ENCODE measurements at regions not wholly inside any gene's neighbourhood (a gene's known extent, or its start where the extent isn't known, plus 50 kb on each side); places are given as distances from the start of the nearest gene placed in this dataset.

GRCh38 chr3:30113906-30114305 lies 492.5 kb upstream of the TGFBR2 start:
- no peaks in the 10 kb centered on the region for H3K36me3 Mint-ChIP-seq (ENCODE audit: low read depth)
- peaks cover 6% of the 10 kb centered on the region for H3K4me1 Mint-ChIP-seq
- no peak for DNase-seq (ENCODE audit: low read depth, low spot score)
- no peaks in the 10 kb centered on the region for H3K27me3 Mint-ChIP-seq (ENCODE audit: low read depth)
- no peak for TF ChIP-seq CTCF (conservative IDR thresholded peaks at IDR 0.05)
- no peaks in the 10 kb centered on the region for H3K9me3 Mint-ChIP-seq
- H3K4me3 Mint-ChIP-seq = no peak overlapping the region
- no peak overlapping the region for H3K27ac Mint-ChIP-seq (ENCODE audit: unreplicated experiment)

- DNase-seq (ENCODE audit: low read depth, low spot score) = no peak
- no peak overlapping the region for H3K27ac Mint-ChIP-seq (ENCODE audit: unreplicated experiment)
- H3K27me3 Mint-ChIP-seq (ENCODE audit: low read depth) = no peaks in the 10 kb centered on the region
Observed at GRCh38 chr3:30114918-30115317, 491.5 kb upstream of the TGFBR2 start.

GRCh38 chr3:30122359-30122758 lies 484.0 kb upstream of the TGFBR2 start:
- no peak for DNase-seq (ENCODE audit: low read depth, low spot score)
- H3K4me3 Mint-ChIP-seq = no peak overlapping the region
- TF ChIP-seq CTCF (conservative IDR thresholded peaks at IDR 0.05) = no peak
- H3K9me3 Mint-ChIP-seq = peaks cover 10% of the 10 kb centered on the region
- peaks cover 7% of the 10 kb centered on the region for H3K4me1 Mint-ChIP-seq
- no peaks in the 10 kb centered on the region for H3K27me3 Mint-ChIP-seq (ENCODE audit: low read depth)
- peaks cover under 1% of the 10 kb centered on the region for H3K36me3 Mint-ChIP-seq (ENCODE audit: low read depth)
- H3K27ac Mint-ChIP-seq (ENCODE audit: unreplicated experiment) = no peak overlapping the region

More at GRCh38 chr3:30114918-30115317, 491.5 kb upstream of the TGFBR2 start:
- Mint-ChIP-seq H3K4me1 (peaks cover 6% of the 10 kb centered on the region), H3K9me3 (no peaks in the 10 kb centered on the region), H3K4me3 (no peak overlapping the region), H3K36me3 (ENCODE audit: low read depth) (no peaks in the 10 kb centered on the region)
- no peak for TF ChIP-seq CTCF (conservative IDR thresholded peaks at IDR 0.05)

DNA sequence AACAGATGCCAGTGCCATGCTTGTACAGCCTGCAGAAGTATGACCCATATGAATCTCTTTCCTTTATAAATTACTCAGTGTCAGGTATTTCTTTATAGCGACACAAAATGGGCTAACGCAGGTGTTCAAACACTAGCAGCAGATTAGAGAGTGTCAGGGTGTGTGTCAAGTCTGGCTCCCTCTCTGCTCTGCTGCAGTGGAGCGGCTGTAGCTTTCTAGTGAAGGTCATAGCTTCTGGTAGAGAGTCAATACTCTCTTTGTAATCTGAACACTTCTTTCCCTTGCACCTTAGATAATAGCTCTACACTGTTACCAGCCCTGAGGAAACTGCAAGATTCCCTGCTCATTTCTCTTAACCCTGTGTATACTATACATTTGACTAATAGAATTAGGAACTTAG lies 483.2 kb upstream of the TGFBR2 start:
- peaks cover 13% of the 10 kb centered on the region for H3K9me3 Mint-ChIP-seq
- H3K27ac Mint-ChIP-seq (ENCODE audit: unreplicated experiment) = no peak overlapping the region
- DNase-seq (ENCODE audit: low read depth, low spot score) = no peak
- H3K4me1 Mint-ChIP-seq = peaks cover 7% of the 10 kb centered on the region
- no peak overlapping the region for H3K4me3 Mint-ChIP-seq
- H3K27me3 Mint-ChIP-seq (ENCODE audit: low read depth) = no peaks in the 10 kb centered on the region
- H3K36me3 Mint-ChIP-seq (ENCODE audit: low read depth) = peaks cover 3% of the 10 kb centered on the region
- no peak for TF ChIP-seq CTCF (conservative IDR thresholded peaks at IDR 0.05)

DNA sequence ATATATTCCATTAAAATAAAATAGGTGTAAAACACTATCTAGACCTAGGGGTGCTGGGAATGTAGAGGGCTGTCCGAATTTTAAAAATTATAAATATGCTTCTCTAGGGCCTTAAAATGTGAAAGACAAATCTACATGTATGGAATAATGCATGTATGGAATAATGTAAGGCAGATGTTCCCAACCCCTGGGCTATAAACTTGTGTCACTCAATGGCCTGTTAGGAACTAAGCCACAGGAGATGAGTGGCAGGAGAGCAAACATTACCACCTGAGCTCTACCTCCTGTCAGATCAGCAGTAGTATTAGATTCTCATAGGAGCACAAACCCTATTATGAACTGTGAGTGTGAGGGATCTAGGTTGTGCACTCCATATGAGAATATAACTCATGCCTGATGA lies 482.6 kb upstream of the TGFBR2 start:
- no peak for DNase-seq (ENCODE audit: low read depth, low spot score)
- H3K27ac Mint-ChIP-seq (ENCODE audit: unreplicated experiment) = no peak overlapping the region
- H3K4me1 Mint-ChIP-seq = peaks cover 7% of the 10 kb centered on the region
- no peaks in the 10 kb centered on the region for H3K27me3 Mint-ChIP-seq (ENCODE audit: low read depth)
- TF ChIP-seq CTCF (conservative IDR thresholded peaks at IDR 0.05) = no peak
- H3K4me3 Mint-ChIP-seq = no peak overlapping the region
- H3K9me3 Mint-ChIP-seq = peaks cover 13% of the 10 kb centered on the region
- H3K36me3 Mint-ChIP-seq (ENCODE audit: low read depth) = peaks cover 3% of the 10 kb centered on the region
